ENCODE measurements at regions not wholly inside any gene's neighbourhood (a gene's known extent, or its start where the extent isn't known, plus 50 kb on each side); places are given as distances from the start of the nearest gene placed in this dataset.

GRCh38 chr1:58922302-58923089 lies 138.6 kb upstream of the JUN start:
- TF ChIP-seq MYC (IDR thresholded peaks at IDR 0.05; ENCODE audit: low read depth, low read length) (no peak), CTCF (IDR thresholded peaks at IDR 0.05; ENCODE audit: low read depth, low read length) (no peak), POLR2A (IDR thresholded peaks at IDR 0.05; ENCODE audit: extremely low read depth, insufficient read length) (no peak), MAX (IDR thresholded peaks at IDR 0.05; ENCODE audit: low read depth, low read length) (no peak)

Measured in NB4 (cell line).